Retinal pigment epithelial cell (primary cell): ENCODE measurements at regions not wholly inside any gene's neighbourhood (a gene's known extent, or its start where the extent isn't known, plus 50 kb on each side); places are given as distances from the start of the nearest gene placed in this dataset.
"Not testable (repeated sequence)": the region's sequence is repeated elsewhere in the genome, so short reads cannot be mapped to it uniquely, and the experiment has no call there.

ENCODE experiments used
- DNase-seq: peaks from one replicate; pipeline ENCODE4 v3.0.0-alpha.2; 2010; ENCODE audit warnings: low read depth
- H3K4me3 ChIP-seq: 2 replicates; pipeline ENCODE4 v1.5.1; 2011; ENCODE audit warnings: mild to moderate bottlenecking, low read length, control low read depth, moderate library complexity
- TF ChIP-seq, protein P1 (sequence below): conservative IDR thresholded peaks from 2 replicates; pipeline ENCODE4 v1.5.1; 2011; ENCODE audit warnings: low read depth, low read length, control low read depth, inconsistent platforms

DNA sequence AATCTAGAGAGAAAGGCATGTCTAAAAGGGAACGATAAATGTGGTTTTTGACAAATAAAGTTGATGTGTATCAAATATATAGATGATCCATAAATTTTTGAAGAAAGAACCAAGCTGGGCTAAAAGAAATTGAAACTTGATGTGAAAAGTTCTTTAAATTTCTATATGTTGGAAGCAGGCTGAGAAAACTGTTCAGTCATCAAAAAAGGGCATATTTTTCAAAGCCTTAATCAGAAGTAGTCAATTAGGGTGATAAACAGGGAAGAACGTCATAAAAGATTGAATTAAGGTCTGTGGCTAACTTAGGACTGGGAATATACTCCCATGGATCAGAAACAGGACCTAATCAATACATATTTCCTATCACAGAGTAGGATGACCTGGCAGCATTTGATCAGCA, 211.4 kb upstream of the ZRANB2 start:
- TF ChIP-seq, protein P1, sequence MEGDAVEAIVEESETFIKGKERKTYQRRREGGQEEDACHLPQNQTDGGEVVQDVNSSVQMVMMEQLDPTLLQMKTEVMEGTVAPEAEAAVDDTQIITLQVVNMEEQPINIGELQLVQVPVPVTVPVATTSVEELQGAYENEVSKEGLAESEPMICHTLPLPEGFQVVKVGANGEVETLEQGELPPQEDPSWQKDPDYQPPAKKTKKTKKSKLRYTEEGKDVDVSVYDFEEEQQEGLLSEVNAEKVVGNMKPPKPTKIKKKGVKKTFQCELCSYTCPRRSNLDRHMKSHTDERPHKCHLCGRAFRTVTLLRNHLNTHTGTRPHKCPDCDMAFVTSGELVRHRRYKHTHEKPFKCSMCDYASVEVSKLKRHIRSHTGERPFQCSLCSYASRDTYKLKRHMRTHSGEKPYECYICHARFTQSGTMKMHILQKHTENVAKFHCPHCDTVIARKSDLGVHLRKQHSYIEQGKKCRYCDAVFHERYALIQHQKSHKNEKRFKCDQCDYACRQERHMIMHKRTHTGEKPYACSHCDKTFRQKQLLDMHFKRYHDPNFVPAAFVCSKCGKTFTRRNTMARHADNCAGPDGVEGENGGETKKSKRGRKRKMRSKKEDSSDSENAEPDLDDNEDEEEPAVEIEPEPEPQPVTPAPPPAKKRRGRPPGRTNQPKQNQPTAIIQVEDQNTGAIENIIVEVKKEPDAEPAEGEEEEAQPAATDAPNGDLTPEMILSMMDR, result no peak
- no peak for DNase-seq
- H3K4me3 ChIP-seq, result no peak overlapping the region

DNA sequence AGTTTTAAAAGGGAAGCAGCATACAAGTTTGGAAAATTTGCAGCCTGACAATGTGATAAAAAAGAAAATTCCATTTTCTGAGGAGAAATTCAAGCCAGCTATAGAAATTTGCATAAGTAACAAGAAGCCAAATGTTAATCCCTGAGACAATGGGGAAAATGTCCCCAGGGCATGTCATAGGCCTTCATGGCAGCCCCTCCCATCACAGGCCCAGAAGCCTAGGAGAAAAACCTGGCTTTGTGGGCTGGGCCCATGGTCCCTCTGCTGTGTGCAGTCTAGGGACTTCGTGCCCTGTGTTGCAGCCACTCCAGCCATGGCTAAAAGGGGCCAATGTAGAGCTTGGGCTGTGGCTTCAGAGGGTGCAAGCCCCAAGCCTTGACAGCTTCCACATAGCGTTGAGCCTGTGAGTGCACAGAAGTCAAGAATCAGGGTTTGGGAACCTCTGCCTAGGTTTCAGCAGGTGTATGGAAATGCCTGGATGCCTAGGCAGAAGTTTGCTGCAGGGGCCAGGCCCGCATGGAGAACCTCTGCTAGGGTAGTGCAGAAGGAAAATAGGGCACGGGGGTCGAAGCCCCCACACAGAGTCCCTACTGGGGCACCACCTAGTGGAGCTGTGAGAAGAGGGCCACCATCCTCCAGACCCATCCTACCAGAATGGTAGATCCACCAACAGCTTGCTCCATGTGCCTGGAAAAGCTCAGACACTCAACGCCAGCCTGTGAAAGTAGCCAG, 209.8 kb upstream of the ZRANB2 start:
- DNase-seq, H3K4me3 ChIP-seq: not testable (repeated sequence)

DNA sequence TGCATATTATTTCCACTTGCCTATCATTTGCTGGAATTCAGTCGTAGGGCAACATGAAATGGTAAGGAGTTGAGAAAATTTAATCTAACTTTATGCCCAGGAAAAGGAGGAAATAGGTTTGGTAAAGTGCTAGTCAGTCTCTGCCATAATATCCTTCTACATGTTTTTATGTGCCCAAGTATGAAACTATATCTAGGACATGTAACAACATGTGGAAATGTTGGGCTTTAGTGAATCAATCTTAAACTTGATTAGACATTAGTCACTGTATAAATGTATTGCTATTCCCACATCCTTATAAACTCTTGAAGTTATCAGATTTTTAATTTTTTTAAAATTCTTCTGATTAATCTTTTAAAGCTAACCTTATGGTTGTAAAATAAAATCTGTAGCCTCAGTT, 204.7 kb upstream of the ZRANB2 start:
- DNase-seq, result no peak
- H3K4me3 ChIP-seq, result no peak overlapping the region
- TF ChIP-seq, protein P1, result no peak

DNA sequence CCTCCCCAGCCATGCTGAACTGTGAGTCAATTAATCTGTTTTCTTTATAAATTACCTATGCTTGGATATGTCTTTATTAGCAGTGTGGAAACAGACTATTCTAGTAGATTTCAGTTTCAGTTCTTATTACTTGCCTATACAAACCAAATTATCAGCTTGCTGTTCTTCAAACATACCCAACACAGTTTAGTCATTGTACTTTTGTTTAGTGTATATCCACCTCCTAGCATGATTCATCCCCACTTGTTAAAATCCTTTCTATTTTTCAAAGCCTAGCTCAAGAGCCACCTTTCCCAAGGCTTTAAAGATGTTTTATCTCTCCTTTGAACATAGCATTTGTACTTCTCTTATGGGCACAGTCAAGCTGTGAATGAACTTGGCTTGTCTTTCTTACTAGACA, 195.6 kb upstream of the ZRANB2 start:
- no peak for DNase-seq
- TF ChIP-seq, protein P1, result no peak
- H3K4me3 ChIP-seq, result no peak overlapping the region

DNA sequence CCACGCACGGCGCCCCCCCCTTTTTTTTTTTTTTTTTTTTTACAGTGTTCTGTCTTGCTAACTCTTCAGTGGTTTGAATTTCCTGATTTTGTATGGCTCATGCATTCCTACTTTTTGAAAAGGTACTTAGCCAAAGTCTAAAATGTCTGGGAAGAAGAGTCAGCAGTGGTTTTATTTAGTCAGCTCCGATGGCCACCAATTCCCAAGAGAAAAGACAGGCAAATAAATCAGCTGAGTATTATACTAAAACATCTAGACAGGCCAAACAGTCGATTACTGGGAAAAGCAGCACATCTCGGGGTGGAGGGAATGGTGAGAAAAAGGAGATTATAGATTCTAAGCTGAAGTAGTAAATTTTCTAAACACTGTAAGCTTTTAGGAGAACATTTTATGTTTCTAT, 192.5 kb upstream of the ZRANB2 start:
- TF ChIP-seq, protein P1, result no peak
- no peak for DNase-seq
- no peak overlapping the region for H3K4me3 ChIP-seq

DNA sequence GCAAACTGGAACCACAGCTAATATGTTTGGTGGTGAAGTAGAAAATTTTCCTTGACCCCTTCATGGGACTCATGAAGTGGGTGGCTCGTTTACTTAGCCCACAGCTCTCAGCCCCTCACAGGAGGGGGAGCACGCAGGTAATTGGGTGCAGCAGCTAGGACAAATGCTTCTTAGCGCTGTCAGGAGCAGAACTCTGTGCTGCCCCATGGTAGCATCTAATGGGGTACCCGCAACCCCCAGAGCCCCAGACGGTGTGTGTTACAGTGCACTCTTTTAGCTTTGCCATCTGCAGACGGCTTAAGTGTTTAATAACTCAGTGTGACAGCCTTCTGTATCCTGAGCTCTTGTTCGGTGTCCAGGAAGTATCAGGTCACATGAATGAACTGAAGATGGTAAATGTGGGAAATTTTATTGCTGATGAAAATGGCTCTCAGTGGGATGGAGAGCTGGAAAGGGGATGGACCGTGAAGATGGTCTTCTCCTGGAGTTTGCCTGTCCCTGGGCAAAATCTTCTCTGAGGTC, 189.6 kb upstream of the ZRANB2 start:
- DNase-seq, result no peak
- TF ChIP-seq, protein P1, result no peak
- no peak overlapping the region for H3K4me3 ChIP-seq

DNA sequence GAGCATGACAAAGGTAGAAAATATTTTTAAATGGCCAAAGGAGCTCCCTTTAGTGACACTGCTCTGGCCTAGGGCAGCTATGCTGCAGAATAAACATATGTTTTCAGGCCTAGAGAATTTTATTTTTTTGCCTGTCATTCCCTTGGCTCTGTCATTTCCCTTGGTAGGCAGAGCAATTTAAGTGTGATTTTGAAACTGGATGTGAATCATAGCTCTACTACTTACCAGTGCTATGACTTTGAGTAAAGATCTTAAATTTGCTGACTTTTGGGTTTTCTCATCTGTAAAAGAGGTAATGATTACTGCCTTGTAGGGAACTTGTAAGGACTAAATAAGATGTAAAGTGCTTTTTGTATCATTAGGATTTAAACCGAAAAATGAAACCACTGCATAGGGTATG, 189.0 kb upstream of the ZRANB2 start:
- TF ChIP-seq, protein P1, result no peak
- DNase-seq, result no peak
- no peak overlapping the region for H3K4me3 ChIP-seq
